Upper lobe of right lung (tissue), 1 donor: ENCODE measurements at regions not wholly inside any gene's neighbourhood (a gene's known extent, or its start where the extent isn't known, plus 50 kb on each side); places are given as distances from the start of the nearest gene placed in this dataset.

Experiments used
- ATAC-seq: fragments of 200-7000 bp; cut with Tn5 transposase; one replicate; pipeline ENCODE4 v1.9.1; 2020; ENCODE audit warnings: mild to moderate bottlenecking, moderate library complexity
- DNase-seq: peaks from one replicate; pipeline ENCODE4 v3.0.0-alpha.2; 2020
- H3K27ac ChIP-seq: fragments of 200-600 bp; one replicate; pipeline ENCODE4 v1.8.0; 2022
- H3K27me3 ChIP-seq: fragments of 200-600 bp; one replicate; pipeline ENCODE4 v1.8.0; 2022; ENCODE audit warnings: mild to moderate bottlenecking
- H3K36me3 ChIP-seq: fragments of 200-600 bp; one replicate; pipeline ENCODE4 v1.8.0; 2022
- H3K4me1 ChIP-seq: fragments of 200-600 bp; one replicate; pipeline ENCODE4 v1.8.0; 2022
- H3K4me3 ChIP-seq: fragments of 200-600 bp; one replicate; pipeline ENCODE4 v1.8.0; 2022; ENCODE audit warnings: mild to moderate bottlenecking
- H3K9me3 ChIP-seq: fragments of 200-600 bp; one replicate; pipeline ENCODE4 v1.8.0; 2022
- CTCF ChIP-seq: fragments of 200-600 bp; IDR thresholded peaks from one replicate; pipeline ENCODE4 v1.8.0; 2022; ENCODE audit warnings: antibody characterized with exemption
- intact Hi-C: fragments of 100-400 bp; cut with DNase I; formaldehyde crosslinking; loops from one replicate; pipeline ENCODE4 v1.11.0; 2022
- donor health status: DM: no; HTN: yes; CAD: no; lungs with severe emphysema.

- peaks cover 33% of the 10 kb centered on the region for H3K4me1 ChIP-seq
- TF ChIP-seq CTCF, result no peak
- peak overlapping the region; percentile 69 for H3K27ac ChIP-seq
- H3K36me3 ChIP-seq, result no peaks in the 10 kb centered on the region
- DNase-seq (no peak), ATAC-seq (peak; percentile 86)
- no peaks in the 10 kb centered on the region for H3K9me3 ChIP-seq
- H3K27me3 ChIP-seq, result no peaks in the 10 kb centered on the region
- intact Hi-C loops, result no loop called here
- H3K4me3 ChIP-seq, result no peak overlapping the region
Observed at GRCh38 chr6:104638841-104639290, 220.9 kb downstream of the HACE1 start.

- Histone ChIP-seq H3K4me1 (peaks cover 1% of the 10 kb centered on the region), H3K4me3 (no peak overlapping the region), H3K27ac (no peak overlapping the region), H3K27me3 (no peaks in the 10 kb centered on the region), H3K36me3 (no peaks in the 10 kb centered on the region), H3K9me3 (no peaks in the 10 kb centered on the region)
- ATAC-seq (no peak), DNase-seq (no peak)
- TF ChIP-seq CTCF, result no peak
- intact Hi-C loops, result no loop called here
Observed at GRCh38 chr6:104633125-104633524, 226.6 kb downstream of the HACE1 start.

- Histone ChIP-seq H3K4me3 (no peak overlapping the region), H3K36me3 (no peaks in the 10 kb centered on the region), H3K27me3 (no peaks in the 10 kb centered on the region), H3K4me1 (no peaks in the 10 kb centered on the region), H3K9me3 (no peaks in the 10 kb centered on the region), H3K27ac (no peak overlapping the region)
- intact Hi-C loops, result no loop called here
- ATAC-seq (no peak), DNase-seq (no peak)
- TF ChIP-seq CTCF, result no peak
Observed at GRCh38 chr6:104632588-104632987, 227.1 kb downstream of the HACE1 start.

GRCh38 chr6:104630955-104631354, 228.8 kb downstream of the HACE1 start:
- Histone ChIP-seq H3K4me3 (no peak overlapping the region), H3K27me3 (no peaks in the 10 kb centered on the region), H3K9me3 (no peaks in the 10 kb centered on the region), H3K36me3 (no peaks in the 10 kb centered on the region), H3K27ac (no peak overlapping the region), H3K4me1 (no peaks in the 10 kb centered on the region)
- intact Hi-C loops, result no loop called here
- DNase-seq, result no peak
- ATAC-seq, result no peak
- no peak for TF ChIP-seq CTCF

- Histone ChIP-seq H3K4me3 (no peak overlapping the region), H3K27me3 (no peaks in the 10 kb centered on the region), H3K36me3 (no peaks in the 10 kb centered on the region), H3K9me3 (no peaks in the 10 kb centered on the region), H3K4me1 (no peaks in the 10 kb centered on the region), H3K27ac (no peak overlapping the region)
- ATAC-seq, result no peak
- DNase-seq, result no peak
- TF ChIP-seq CTCF, result no peak
- intact Hi-C loops, result no loop called here
Observed at GRCh38 chr6:104630522-104630921, 229.2 kb downstream of the HACE1 start.

GRCh38 chr6:104629826-104630225, 229.9 kb downstream of the HACE1 start:
- ATAC-seq (no peak), DNase-seq (no peak)
- H3K4me3 ChIP-seq, result no peak overlapping the region
- H3K4me1 ChIP-seq, result no peaks in the 10 kb centered on the region
- no peak for TF ChIP-seq CTCF
- intact Hi-C loops, result no loop called here
- no peak overlapping the region for H3K27ac ChIP-seq
- no peaks in the 10 kb centered on the region for H3K9me3 ChIP-seq
- no peaks in the 10 kb centered on the region for H3K27me3 ChIP-seq
- H3K36me3 ChIP-seq, result no peaks in the 10 kb centered on the region
